Neural progenitor cell (in vitro differentiated cells): ENCODE measurements at regions not wholly inside any gene's neighbourhood (a gene's known extent, or its start where the extent isn't known, plus 50 kb on each side); places are given as distances from the start of the nearest gene placed in this dataset.

ENCODE experiments used
- CTCF ChIP-seq: fragments of 200-600 bp; sonication (generic); IDR thresholded peaks from 2 replicates; pipeline ENCODE4 v1.5.1; 2017; ENCODE audit warnings: antibody characterized with exemption, mild to moderate bottlenecking
- EZH2 ChIP-seq: fragments of 200-600 bp; sonication (generic); IDR thresholded peaks from 2 replicates; pipeline ENCODE4 v1.6.1; 2017; ENCODE audit warnings: antibody characterized with exemption, mild to moderate bottlenecking, moderate library complexity
- EZH2phosphoT487 ChIP-seq: fragments of 200-600 bp; sonication (generic); IDR thresholded peaks from 2 replicates; pipeline ENCODE4 v1.6.1; 2017; ENCODE audit warnings: antibody characterized with exemption

GRCh38 chr14:25943329-25943728, 654.5 kb downstream of the NOVA1 start:
- no peak for TF ChIP-seq CTCF
- TF ChIP-seq EZH2phosphoT487: no peak
- no peak for TF ChIP-seq EZH2
